Neuronal stem cell (in vitro differentiated cells): ENCODE measurements at regions not wholly inside any gene's neighbourhood (a gene's known extent, or its start where the extent isn't known, plus 50 kb on each side); places are given as distances from the start of the nearest gene placed in this dataset.
"Not testable (repeated sequence)": the region's sequence is repeated elsewhere in the genome, so short reads cannot be mapped to it uniquely, and the experiment has no call there.

ENCODE experiments used
- DNase-seq: peaks from one replicate; pipeline ENCODE4 v3.0.0-alpha.2; 2013; ENCODE audit warnings: low spot score
- H2AFZ ChIP-seq: one replicate; pipeline ENCODE4 v1.6.1; 2013; ENCODE audit warnings: mild to moderate bottlenecking, low read length, inconsistent platforms
- H2AK5ac ChIP-seq: 2 replicates; pipeline ENCODE4 v1.6.1; 2013; ENCODE audit warnings: low read depth, mild to moderate bottlenecking, inconsistent platforms, low read length, moderate library complexity, mixed read lengths
- H2BK120ac ChIP-seq: 2 replicates; pipeline ENCODE4 v1.6.1; 2013; ENCODE audit warnings: low read depth, mild to moderate bottlenecking, inconsistent platforms, low read length, moderate library complexity, mixed read lengths
- H2BK12ac ChIP-seq: one replicate; pipeline ENCODE4 v1.6.1; 2013; ENCODE audit warnings: low read length, inconsistent platforms
- H2BK15ac ChIP-seq: 2 replicates; pipeline ENCODE4 v1.6.1; 2013; ENCODE audit warnings: mild to moderate bottlenecking, low read length, inconsistent platforms, mixed read lengths
- H2BK5ac ChIP-seq: one replicate; pipeline ENCODE4 v1.6.1; 2013; ENCODE audit warnings: inconsistent platforms, mild to moderate bottlenecking, low read length, moderate library complexity
- H3K14ac ChIP-seq: one replicate; pipeline ENCODE4 v1.6.1; 2013; ENCODE audit warnings: low read length, inconsistent platforms
- H3K18ac ChIP-seq: 2 replicates; pipeline ENCODE4 v1.6.1; 2013; ENCODE audit warnings: low read length, inconsistent platforms
- H3K23ac ChIP-seq: 2 replicates; pipeline ENCODE4 v1.6.1; 2013; ENCODE audit warnings: low read depth, mild to moderate bottlenecking, mixed read lengths, low read length, inconsistent platforms; ENCODE audit not compliant: poor library complexity
- H3K27ac ChIP-seq: replicated peaks from 3 replicates; pipeline ENCODE4 v1.5.1; 2013; ENCODE audit warnings: low read length, inconsistent platforms
- H3K27me3 ChIP-seq, 3 experiments: 2 replicates each; pipeline ENCODE4 v1.6.1; 2013; ENCODE audit warnings: low read length in 3 of 3, mild to moderate bottlenecking in 2 of 3, inconsistent platforms in 1 of 3, low read depth in 1 of 3, mixed read lengths in 1 of 3, moderate library complexity in 1 of 3; ENCODE audit not compliant: control insufficient read depth in 3 of 3, insufficient read depth in 3 of 3
- H3K36me3 ChIP-seq, 2 donors: replicated peaks in 1 of 2; 2 replicates each; pipeline ENCODE4 v1.6.1; 2013; ENCODE audit warnings: low read length in 2 of 2; ENCODE audit not compliant: control insufficient read depth in 2 of 2, insufficient read depth in 2 of 2
- H3K4ac ChIP-seq: 2 replicates; pipeline ENCODE4 v1.6.1; 2013; ENCODE audit warnings: inconsistent platforms, mild to moderate bottlenecking, low read length, moderate library complexity
- H3K4me1 ChIP-seq, 2 donors: 1 replicate in 1 of 2; 2 replicates in 1 of 2; pipeline ENCODE4 v1.6.1; 2013; ENCODE audit warnings: low read length in 2 of 2, low read depth in 1 of 2; ENCODE audit not compliant: control insufficient read depth in 2 of 2, insufficient read depth in 1 of 2
- H3K4me2 ChIP-seq: one replicate; pipeline ENCODE4 v1.6.1; 2013; ENCODE audit warnings: mild to moderate bottlenecking, low read length, inconsistent platforms; ENCODE audit not compliant: insufficient read depth, poor library complexity, severe bottlenecking
- H3K4me3 ChIP-seq, 2 donors: 2 replicates each; pipeline ENCODE4 v1.5.1; 2013; ENCODE audit warnings: low read length in 2 of 2, mild to moderate bottlenecking in 2 of 2, inconsistent platforms in 1 of 2, moderate library complexity in 1 of 2
- H3K79me1 ChIP-seq: one replicate; pipeline ENCODE4 v1.6.1; 2013; ENCODE audit warnings: low read depth, mild to moderate bottlenecking, inconsistent platforms, low read length, moderate library complexity
- H3K9ac ChIP-seq: one replicate; pipeline ENCODE4 v1.6.1; 2013; ENCODE audit warnings: mild to moderate bottlenecking, low read depth, low read length, inconsistent platforms; ENCODE audit not compliant: poor library complexity
- H3K9me3 ChIP-seq, 2 donors: replicated peaks in 1 of 2; 2 replicates each; pipeline versions ENCODE3 to v1.6.1; 2013; ENCODE audit warnings: low read length in 2 of 2, mild to moderate bottlenecking in 2 of 2, inconsistent platforms in 1 of 2, low read depth in 1 of 2, mixed read lengths in 1 of 2, moderate library complexity in 1 of 2; ENCODE audit not compliant: control insufficient read depth in 2 of 2, insufficient read depth in 1 of 2
- H4K8ac ChIP-seq: one replicate; pipeline ENCODE4 v1.6.1; 2013; ENCODE audit warnings: low read depth, mild to moderate bottlenecking, inconsistent platforms, low read length, moderate library complexity
- H4K91ac ChIP-seq: one replicate; pipeline ENCODE4 v1.6.1; 2013; ENCODE audit warnings: low read length, low read depth, mild to moderate bottlenecking, inconsistent platforms; ENCODE audit not compliant: poor library complexity
- WGBS, 2 donors: extraction: QIAGEN DNeasy Blood & Tissue Kit; methylation state at CpG; one replicate each; pipeline ENCODE4 v1.1.7; 2013; ENCODE audit warnings: missing lambda C conversion rate in 2 of 2, mixed read lengths in 1 of 2; ENCODE audit not compliant: insufficient read length in 2 of 2, insufficient replicate concordance in 1 of 2; ENCODE audit errors: extremely low coverage in 2 of 2; 5-methylcytosine and 5-hydroxymethylcytosine counted together

GRCh38 chr1:4253935-4254334 is 353.9 kb upstream of the C1orf174 start:
- Histone ChIP-seq H4K8ac (no peak overlapping the region), H2BK120ac (no peak overlapping the region), H2BK15ac (no peak overlapping the region), H3K18ac (no peak overlapping the region), H3K9me3 (peaks cover 2 to 4% of the 10 kb centered on the region in 2 donors), H3K23ac (no peak overlapping the region), H3K4ac (no peak overlapping the region), H3K27ac (no peak overlapping the region), H2BK12ac (no peak overlapping the region), H4K91ac (no peak overlapping the region), H3K36me3 (no peaks in the 10 kb centered on the region), H2AFZ (no peak overlapping the region), H3K9ac (no peak overlapping the region), H3K79me1 (no peaks in the 10 kb centered on the region), H3K4me1 (no peaks in the 10 kb centered on the region), H3K4me3 (no peak overlapping the region), H3K14ac (no peak overlapping the region), H3K4me2 (no peak overlapping the region), H3K27me3 (no peaks in the 10 kb centered on the region), H2AK5ac (no peak overlapping the region), H2BK5ac (no peak overlapping the region)
- no peak for DNase-seq
- WGBS, 2 donors, result no CpG with 5 or more reads among the region's 4 CpGs

GRCh38 chr1:4256351-4256750 is 356.3 kb upstream of the C1orf174 start:
- no peak overlapping the region for H2BK120ac ChIP-seq
- H3K27me3 ChIP-seq, result no peaks in the 10 kb centered on the region
- H3K9ac ChIP-seq, result no peak overlapping the region
- H4K91ac ChIP-seq, result no peak overlapping the region
- no peak overlapping the region for H3K18ac ChIP-seq
- no peak overlapping the region for H3K27ac ChIP-seq
- H3K23ac ChIP-seq, result no peak overlapping the region
- no peak overlapping the region for H2BK12ac ChIP-seq
- no peak overlapping the region for H4K8ac ChIP-seq
- H2AK5ac ChIP-seq, result no peak overlapping the region
- no peak overlapping the region for H3K4ac ChIP-seq
- no peak overlapping the region for H2AFZ ChIP-seq
- WGBS, 2 donors, result no CpG with 5 or more reads among the region's 4 CpGs
- H2BK15ac ChIP-seq, result no peak overlapping the region
- no peak overlapping the region for H3K4me2 ChIP-seq
- H3K79me1 ChIP-seq, result no peaks in the 10 kb centered on the region
- H3K14ac ChIP-seq, result no peak overlapping the region
- no peaks in the 10 kb centered on the region for H3K4me1 ChIP-seq
- no peak overlapping the region for H3K4me3 ChIP-seq
- no peak for DNase-seq
- H3K9me3 ChIP-seq, result peaks cover 2 to 4% of the 10 kb centered on the region in 2 donors
- H2BK5ac ChIP-seq, result no peak overlapping the region
- H3K36me3 ChIP-seq, result no peaks in the 10 kb centered on the region

GRCh38 chr1:4258146-4258777 is 358.2 kb upstream of the C1orf174 start:
- not testable (repeated sequence) for H4K91ac ChIP-seq, H3K36me3 ChIP-seq, H3K4me1 ChIP-seq, H3K79me1 ChIP-seq, H3K23ac ChIP-seq, H3K9ac ChIP-seq, H3K9me3 ChIP-seq, H3K18ac ChIP-seq, H3K27ac ChIP-seq, H3K4me2 ChIP-seq, H2BK15ac ChIP-seq, H3K27me3 ChIP-seq, H2AK5ac ChIP-seq, DNase-seq, H3K4ac ChIP-seq, H4K8ac ChIP-seq, H2BK5ac ChIP-seq, H2AFZ ChIP-seq, H2BK120ac ChIP-seq, H3K14ac ChIP-seq, H2BK12ac ChIP-seq
- peak overlapping the region in 1 of 2 donors; percentile 39 for H3K4me3 ChIP-seq
- no CpG with 5 or more reads among the region's 2 CpGs for WGBS, 2 donors

- Histone ChIP-seq H2AK5ac (no peak overlapping the region), H3K14ac (no peak overlapping the region), H3K23ac (no peak overlapping the region), H3K4me1 (no peaks in the 10 kb centered on the region), H4K8ac (no peak overlapping the region), H3K9ac (no peak overlapping the region), H3K9me3 (peaks cover 4% of the 10 kb centered on the region in 2 donors), H4K91ac (no peak overlapping the region), H3K4me3 (no peak overlapping the region), H3K36me3 (no peaks in the 10 kb centered on the region), H3K18ac (no peak overlapping the region), H3K4me2 (no peak overlapping the region), H2BK5ac (no peak overlapping the region), H3K4ac (no peak overlapping the region), H2BK12ac (no peak overlapping the region), H2AFZ (no peak overlapping the region), H2BK15ac (no peak overlapping the region), H3K27ac (no peak overlapping the region), H3K79me1 (no peaks in the 10 kb centered on the region), H3K27me3 (no peaks in the 10 kb centered on the region), H2BK120ac (no peak overlapping the region)
- DNase-seq, result no peak
- no CpG with 5 or more reads among the region's 2 CpGs for WGBS, 2 donors
Measured at GRCh38 chr1:4261327-4261726, 361.3 kb upstream of the C1orf174 start.
